DND-41 (cell line): ENCODE measurements at regions not wholly inside any gene's neighbourhood (a gene's known extent, or its start where the extent isn't known, plus 50 kb on each side); places are given as distances from the start of the nearest gene placed in this dataset.
"Not testable (repeated sequence)": the region's sequence is repeated elsewhere in the genome, so short reads cannot be mapped to it uniquely, and the experiment has no call there.

ENCODE experiments used
- EZH2 ChIP-seq: IDR thresholded peaks from 3 replicates; pipeline ENCODE4 v1.6.1; 2012; ENCODE audit warnings: borderline replicate concordance, low read depth, mild to moderate bottlenecking, moderate library complexity, low read length, inconsistent platforms; ENCODE audit not compliant: severe bottlenecking
- TF ChIP-seq, protein P1 (sequence below): IDR thresholded peaks from 2 replicates; pipeline ENCODE4 v1.5.1; 2012; ENCODE audit warnings: borderline replicate concordance, low read length, moderate library complexity, mild to moderate bottlenecking; ENCODE audit not compliant: poor library complexity, severe bottlenecking; ENCODE audit errors: extremely low read depth

GRCh38 chr18:45344680-45345079 is 270.6 kb upstream of the SLC14A2 start:
- TF ChIP-seq, protein P1, sequence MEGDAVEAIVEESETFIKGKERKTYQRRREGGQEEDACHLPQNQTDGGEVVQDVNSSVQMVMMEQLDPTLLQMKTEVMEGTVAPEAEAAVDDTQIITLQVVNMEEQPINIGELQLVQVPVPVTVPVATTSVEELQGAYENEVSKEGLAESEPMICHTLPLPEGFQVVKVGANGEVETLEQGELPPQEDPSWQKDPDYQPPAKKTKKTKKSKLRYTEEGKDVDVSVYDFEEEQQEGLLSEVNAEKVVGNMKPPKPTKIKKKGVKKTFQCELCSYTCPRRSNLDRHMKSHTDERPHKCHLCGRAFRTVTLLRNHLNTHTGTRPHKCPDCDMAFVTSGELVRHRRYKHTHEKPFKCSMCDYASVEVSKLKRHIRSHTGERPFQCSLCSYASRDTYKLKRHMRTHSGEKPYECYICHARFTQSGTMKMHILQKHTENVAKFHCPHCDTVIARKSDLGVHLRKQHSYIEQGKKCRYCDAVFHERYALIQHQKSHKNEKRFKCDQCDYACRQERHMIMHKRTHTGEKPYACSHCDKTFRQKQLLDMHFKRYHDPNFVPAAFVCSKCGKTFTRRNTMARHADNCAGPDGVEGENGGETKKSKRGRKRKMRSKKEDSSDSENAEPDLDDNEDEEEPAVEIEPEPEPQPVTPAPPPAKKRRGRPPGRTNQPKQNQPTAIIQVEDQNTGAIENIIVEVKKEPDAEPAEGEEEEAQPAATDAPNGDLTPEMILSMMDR = not testable (repeated sequence)
- TF ChIP-seq EZH2 = not testable (repeated sequence)
